HG02588 (cell line): ENCODE measurements at regions not wholly inside any gene's neighbourhood (a gene's known extent, or its start where the extent isn't known, plus 50 kb on each side); places are given as distances from the start of the nearest gene placed in this dataset.
"Not testable (repeated sequence)": the region's sequence is repeated elsewhere in the genome, so short reads cannot be mapped to it uniquely, and the experiment has no call there.

Experiments
- ATAC-seq: cut with Tn5 transposase; IDR thresholded peaks from one replicate; pipeline ENCODE4 v1.9.1; 2021; ENCODE audit warnings: mild to moderate bottlenecking, moderate library complexity; ENCODE audit not compliant: unreplicated experiment

- not testable (repeated sequence) for ATAC-seq
These were observed 914.4 kb upstream of the ADAMTS5 start for GRCh38 chr21:27881331-27881730.

DNA sequence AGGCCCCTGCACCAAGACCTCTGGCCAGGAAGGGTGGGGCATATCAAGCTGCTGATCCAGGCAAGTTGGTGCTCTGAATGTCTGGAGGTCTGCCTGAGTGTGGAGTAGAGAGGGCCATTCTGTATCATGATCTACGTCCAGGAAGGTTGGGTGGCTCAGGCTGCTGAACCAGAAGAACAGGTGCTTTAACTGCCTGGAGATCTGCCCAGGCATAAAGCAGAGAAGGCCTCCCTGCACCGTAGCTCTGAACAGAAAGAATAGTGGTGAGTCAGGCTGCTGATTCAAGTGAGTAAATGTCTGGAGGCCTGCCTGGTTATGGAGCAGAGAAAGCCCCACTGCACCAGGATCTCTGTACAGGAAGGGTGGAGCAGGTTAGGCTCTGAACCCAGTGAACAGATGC lies 905.5 kb upstream of the ADAMTS5 start:
- not testable (repeated sequence) for ATAC-seq

GRCh38 chr21:27870755-27871154 lies 903.9 kb upstream of the ADAMTS5 start:
- not testable (repeated sequence) for ATAC-seq

GRCh38 chr21:27860314-27860955 lies 893.5 kb upstream of the ADAMTS5 start:
- not testable (repeated sequence) for ATAC-seq

GRCh38 chr21:27858053-27858825 lies 891.4 kb upstream of the ADAMTS5 start:
- not testable (repeated sequence) for ATAC-seq

GRCh38 chr21:27856988-27857387 lies 890.1 kb upstream of the ADAMTS5 start:
- not testable (repeated sequence) for ATAC-seq

DNA sequence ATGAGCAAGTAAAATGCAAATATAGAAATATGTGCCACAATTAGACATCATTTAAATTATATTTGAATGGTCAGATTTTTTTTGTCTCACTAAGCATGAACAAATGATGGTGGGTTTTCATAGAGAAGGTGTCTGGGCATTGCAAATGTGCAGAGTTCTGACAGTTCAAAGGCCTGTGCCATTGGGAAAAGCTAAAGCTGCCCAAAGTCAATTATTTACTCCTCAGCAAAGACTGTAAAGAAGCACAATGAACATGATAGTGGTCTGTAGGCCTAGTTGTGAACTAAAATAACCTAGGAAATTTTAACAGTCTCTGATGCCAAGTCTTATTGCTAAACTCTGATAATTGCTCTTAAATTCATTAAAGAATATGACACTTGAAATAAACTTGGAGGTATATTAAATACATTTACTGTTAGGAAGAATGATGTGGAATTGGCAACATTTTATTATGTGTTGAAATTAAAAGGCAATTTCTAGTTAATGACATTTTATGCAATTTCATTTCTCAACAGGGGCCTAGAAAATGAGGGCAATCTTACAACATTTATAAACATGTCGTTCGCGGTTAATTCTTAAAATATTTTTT lies 874.3 kb upstream of the ADAMTS5 start:
- ATAC-seq: no peak

DNA sequence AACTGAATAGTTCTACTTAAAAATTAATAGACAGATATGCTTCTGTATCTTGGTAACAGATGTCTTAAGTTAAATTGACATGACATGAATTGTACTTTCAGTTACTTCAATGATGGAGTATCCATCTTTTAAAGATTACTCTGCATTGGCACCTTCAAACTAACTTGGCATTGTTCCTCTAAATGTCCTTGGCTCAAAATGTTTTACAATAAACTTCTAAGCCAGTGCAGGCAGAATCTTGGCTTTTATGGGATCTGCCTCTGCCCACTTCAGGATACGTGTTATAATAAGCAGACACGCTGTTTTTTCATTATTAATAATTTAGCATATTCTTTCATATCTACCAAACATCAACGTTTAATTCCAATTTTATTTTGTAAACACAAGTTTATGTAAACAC lies 873.4 kb upstream of the ADAMTS5 start:
- ATAC-seq: no peak

DNA sequence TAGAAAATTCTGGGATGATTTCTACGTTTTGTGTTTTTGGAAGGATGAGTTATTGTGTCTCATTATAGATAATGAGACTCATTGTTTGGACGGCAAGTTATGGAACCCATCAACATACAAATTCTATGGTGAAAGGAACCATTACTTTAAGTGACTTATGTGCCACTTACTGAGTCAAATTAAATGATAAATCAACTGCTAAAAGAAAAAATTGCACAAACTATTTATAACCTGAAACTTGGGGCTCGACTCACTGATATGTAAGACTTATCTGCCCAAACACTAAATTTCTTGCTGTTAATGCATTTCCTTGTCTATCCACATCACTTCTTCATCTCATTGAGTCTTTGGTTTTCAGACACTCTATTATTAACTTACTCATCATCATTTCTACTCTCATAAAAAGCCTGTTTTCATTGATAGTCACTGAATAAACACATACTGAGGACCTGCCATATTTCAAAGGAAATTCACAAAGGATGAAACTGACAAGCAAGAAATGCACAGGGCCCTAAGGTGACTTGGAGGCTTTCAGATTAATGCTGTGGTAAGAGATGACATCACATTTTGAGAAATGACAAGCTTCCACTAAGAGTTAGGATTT lies 872.7 kb upstream of the ADAMTS5 start:
- no peak for ATAC-seq

GRCh38 chr21:27838573-27838972 lies 871.7 kb upstream of the ADAMTS5 start:
- no peak for ATAC-seq

GRCh38 chr21:27837936-27838335 lies 871.0 kb upstream of the ADAMTS5 start:
- no peak for ATAC-seq

- ATAC-seq: no peak
These were observed 866.4 kb upstream of the ADAMTS5 start for GRCh38 chr21:27833298-27833697.

DNA sequence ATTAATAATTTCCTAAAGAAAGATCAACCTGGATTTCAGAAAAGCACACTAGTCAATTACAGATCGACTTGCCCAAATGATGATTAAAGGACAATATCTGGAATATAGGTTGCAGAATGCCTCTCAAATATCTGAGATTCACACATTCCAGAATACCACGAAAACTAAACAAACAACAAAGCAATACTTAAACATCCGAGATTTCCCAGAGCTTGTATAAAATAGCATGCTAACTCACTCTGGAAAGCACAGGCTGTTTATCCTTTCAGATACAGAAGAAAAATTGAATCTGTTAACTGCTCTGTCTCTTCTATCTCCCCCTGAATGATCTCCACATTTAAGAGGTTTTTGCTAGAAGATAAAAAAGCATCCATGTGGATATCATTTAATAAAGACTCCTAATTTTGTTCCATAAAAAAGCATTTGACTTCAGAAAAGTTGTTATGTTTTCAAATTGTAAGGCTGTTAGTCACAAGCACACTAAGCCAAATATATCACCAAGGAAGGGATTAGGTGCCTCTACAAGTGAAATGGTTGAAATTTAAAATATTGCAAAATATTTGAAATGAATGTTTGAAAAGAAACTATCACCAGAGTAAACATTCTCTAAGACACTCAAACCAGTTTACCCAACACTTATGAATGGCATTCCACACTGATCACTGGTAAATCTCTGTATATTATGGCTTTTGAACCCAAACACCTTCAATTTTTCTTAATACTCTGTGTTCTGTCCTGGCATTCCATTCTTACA lies 865.1 kb upstream of the ADAMTS5 start:
- ATAC-seq: no peak

GRCh38 chr21:27831177-27831576 lies 864.3 kb upstream of the ADAMTS5 start:
- ATAC-seq: no peak

DNA sequence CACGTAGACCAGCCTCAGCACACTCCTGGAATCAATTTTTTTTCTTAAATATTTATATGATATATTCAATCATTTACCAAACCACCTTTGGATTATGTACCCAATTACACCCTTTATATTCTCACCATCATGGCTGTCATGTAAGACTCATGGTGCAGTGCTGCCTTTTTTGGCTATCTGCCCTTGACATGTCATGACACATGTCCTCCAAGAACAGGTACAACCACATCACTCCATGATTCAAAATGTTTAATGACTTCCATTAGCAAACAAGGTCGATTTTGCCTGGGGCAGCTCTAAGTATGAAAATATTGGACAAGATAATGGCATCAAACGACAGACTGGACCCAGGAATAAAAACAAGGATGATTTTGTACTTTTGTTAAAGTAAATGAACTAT lies 861.1 kb upstream of the ADAMTS5 start:
- ATAC-seq: no peak

GRCh38 chr21:27825035-27825434 lies 858.1 kb upstream of the ADAMTS5 start:
- ATAC-seq: no peak

DNA sequence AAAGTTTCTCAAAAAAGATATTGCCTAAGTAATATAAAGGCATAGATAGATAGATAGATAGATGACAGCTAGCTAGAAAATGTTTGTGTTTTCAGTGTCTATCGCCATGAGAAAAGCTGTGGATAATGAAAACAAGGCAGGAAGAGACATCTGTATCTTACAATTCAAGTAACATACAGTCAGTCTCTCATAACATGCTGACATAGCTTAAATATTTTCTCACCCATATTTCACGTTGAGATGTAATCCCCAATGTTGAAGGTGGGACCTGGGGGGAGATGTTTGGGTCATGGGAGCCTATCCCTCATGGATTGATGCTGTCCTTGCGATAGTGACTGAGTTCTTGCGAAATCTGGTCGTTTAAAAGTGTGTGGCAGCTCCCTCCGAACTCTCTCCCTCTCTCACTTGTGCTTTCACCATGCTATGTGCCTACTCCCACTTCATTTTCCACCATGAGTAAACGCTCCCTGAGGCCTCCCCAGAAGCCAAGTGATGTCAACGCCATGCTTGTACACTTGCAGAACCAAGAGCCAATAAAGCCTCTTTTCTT lies 856.8 kb upstream of the ADAMTS5 start:
- ATAC-seq: no peak

DNA sequence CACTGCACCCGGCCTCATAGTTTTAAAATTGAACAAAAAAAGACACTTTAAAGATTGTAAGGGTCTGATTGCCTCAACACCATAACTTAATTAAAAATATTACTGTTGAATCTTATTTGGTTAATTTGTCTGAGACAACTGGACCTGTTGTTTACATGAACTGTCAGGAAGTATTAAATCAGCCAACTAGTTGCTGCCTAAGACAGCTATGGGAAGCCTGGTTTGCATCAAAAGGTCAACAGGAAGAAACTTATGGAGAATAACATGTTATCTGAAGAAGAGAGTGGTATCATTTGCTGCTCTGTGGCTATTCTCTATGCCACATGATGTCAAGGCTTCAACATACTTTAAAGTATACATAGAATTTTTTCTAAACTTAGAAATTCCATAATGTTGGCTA lies 853.5 kb upstream of the ADAMTS5 start:
- no peak for ATAC-seq

DNA sequence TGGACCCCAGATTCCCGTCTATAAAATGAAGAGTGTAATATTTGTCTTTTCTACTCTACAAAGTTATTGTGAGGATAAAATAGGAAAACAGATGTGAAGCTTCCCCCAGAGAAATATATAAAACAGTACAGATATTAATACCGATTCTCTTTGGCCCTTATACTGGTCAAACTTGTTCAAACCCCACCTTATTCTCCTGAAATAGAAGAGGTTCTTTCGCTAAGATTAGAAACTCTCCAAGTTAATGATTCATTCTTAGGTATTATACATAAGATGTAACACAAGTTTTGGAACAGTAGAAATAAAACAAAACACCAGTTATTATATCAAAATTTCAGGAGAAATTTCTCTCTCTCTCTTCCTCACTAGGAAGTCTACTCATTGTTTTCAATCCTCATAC lies 852.4 kb upstream of the ADAMTS5 start:
- ATAC-seq: no peak

GRCh38 chr21:27818847-27819246 lies 852.0 kb upstream of the ADAMTS5 start:
- no peak for ATAC-seq
